ENCODE measurements at regions not wholly inside any gene's neighbourhood (a gene's known extent, or its start where the extent isn't known, plus 50 kb on each side); places are given as distances from the start of the nearest gene placed in this dataset.
"Not testable (repeated sequence)": the region's sequence is repeated elsewhere in the genome, so short reads cannot be mapped to it uniquely, and the experiment has no call there.

DNA sequence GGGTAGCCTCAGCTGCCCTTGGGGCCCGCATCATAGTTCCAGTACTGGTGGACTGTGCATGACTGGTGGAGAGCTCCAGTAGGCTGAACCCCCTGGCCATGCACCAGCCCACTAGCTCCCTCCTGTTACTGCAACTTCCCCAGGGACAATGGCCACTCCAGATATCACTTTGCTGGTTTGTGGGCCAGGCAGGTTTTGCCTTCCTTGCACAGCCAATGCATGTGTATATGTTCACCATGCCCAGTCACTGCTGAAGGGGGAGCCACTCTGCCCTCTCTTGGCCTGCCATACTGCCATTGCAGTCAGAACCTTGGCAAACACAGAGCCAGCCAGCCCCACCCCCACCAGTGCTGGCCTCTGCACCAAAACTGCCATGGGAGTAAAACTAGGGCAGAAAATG, 2095.3 kb upstream of the RAG2 start:
- H4K20me1 ChIP-seq (ENCODE audit: insufficient read depth) = no peaks in the 10 kb centered on the region
- H3K9me3 ChIP-seq (ENCODE audit: low read depth) = no peaks in the 10 kb centered on the region
- no peaks in the 10 kb centered on the region for H3K79me2 ChIP-seq (ENCODE audit: insufficient read depth)
- in situ Hi-C loops (cut with MboI) = no loop called here
- H3K4me3 ChIP-seq = no peak overlapping the region
- DNase-seq = no peak
- no peak overlapping the region for H2AFZ ChIP-seq
- no peak overlapping the region for H3K9ac ChIP-seq
- no peak overlapping the region for H3K27ac ChIP-seq
- H3F3A ChIP-seq (ENCODE audit: insufficient read depth) = no peaks in the 10 kb centered on the region
- 30 to 33% methylated on average over 1 of the region's 1 CpG for WGBS, 2 experiments (ENCODE audit: low coverage in 1 of 2, low lambda C conversion rate in 2 of 2, missing lambda C conversion rate in 2 of 2)
- no peak overlapping the region for H3K4me2 ChIP-seq (ENCODE audit: unreplicated experiment)
- no peaks in the 10 kb centered on the region for H3K36me3 ChIP-seq (ENCODE audit: low read depth)
- no peaks in the 10 kb centered on the region for H3K4me1 ChIP-seq (ENCODE audit: insufficient read depth)
- TF ChIP-seq EZH2 (IDR thresholded peaks at IDR 0.05; ENCODE audit: insufficient read depth, poor library complexity, severe bottlenecking) (no peak), EZH2phosphoT487 (IDR thresholded peaks at IDR 0.05; ENCODE audit: insufficient read depth, low read depth) (no peak)
- no peaks in the 10 kb centered on the region for H3K9me2 ChIP-seq (ENCODE audit: insufficient read depth)
- H3K27me3 ChIP-seq (replicated peaks; ENCODE audit: insufficient read depth) = no peaks in the 10 kb centered on the region

DNA sequence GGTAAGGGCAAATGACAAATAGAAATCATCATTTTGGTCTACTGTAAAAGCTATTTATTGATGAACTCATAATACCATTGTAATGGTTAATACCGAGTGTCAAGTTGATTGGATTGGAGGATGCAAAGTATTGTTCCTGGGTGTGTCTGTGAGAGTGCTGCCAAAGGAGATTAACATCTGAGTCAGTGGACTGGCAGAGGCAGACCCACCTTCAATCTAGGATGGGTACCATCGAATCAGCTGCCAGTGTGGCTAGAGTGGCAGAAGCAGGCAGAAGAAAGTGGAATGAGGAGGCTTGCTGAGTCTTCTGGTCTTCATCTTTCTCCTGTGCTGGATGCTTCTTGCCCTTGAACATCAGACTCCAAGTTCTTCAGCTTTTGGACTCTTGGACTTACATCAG, 2092.2 kb upstream of the RAG2 start:
- H3K79me2 ChIP-seq (ENCODE audit: insufficient read depth); H3K9me2 ChIP-seq (ENCODE audit: insufficient read depth); DNase-seq; H3K9ac ChIP-seq; H3F3A ChIP-seq (ENCODE audit: insufficient read depth); H2AFZ ChIP-seq; H3K4me3 ChIP-seq; H3K9me3 ChIP-seq (ENCODE audit: low read depth); H3K27ac ChIP-seq; H3K36me3 ChIP-seq (ENCODE audit: low read depth); H3K27me3 ChIP-seq (replicated peaks; ENCODE audit: insufficient read depth); H3K4me2 ChIP-seq (ENCODE audit: unreplicated experiment); in situ Hi-C loops (cut with MboI); H4K20me1 ChIP-seq (ENCODE audit: insufficient read depth); H3K4me1 ChIP-seq (ENCODE audit: insufficient read depth): not testable (repeated sequence)
- 4 to 11% methylated on average over 2 of the region's 2 CpGs for WGBS, 2 experiments (ENCODE audit: low coverage in 1 of 2, low lambda C conversion rate in 2 of 2, missing lambda C conversion rate in 2 of 2)

DNA sequence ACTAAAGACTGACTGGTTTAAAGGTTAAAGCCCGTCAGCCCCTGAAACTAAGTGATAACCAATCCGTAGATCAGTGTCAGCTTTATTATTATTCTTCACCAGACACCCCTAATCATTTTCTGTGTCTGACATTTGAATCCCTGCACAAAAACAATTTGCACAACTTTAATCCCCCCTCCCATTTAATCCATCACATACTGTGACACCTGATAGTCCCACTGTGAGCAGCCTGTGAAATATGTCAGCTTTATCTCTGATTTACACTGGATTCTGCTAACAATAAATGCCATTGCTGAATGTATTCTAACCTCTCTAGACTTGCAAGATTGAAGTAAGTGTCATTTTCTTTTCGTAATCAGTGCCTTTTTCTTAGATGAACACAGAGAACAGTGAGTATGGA, 2089.0 kb upstream of the RAG2 start:
- in situ Hi-C loops (cut with MboI) = no loop called here
- no peak overlapping the region for H3K27ac ChIP-seq
- no peaks in the 10 kb centered on the region for H3F3A ChIP-seq (ENCODE audit: insufficient read depth)
- no peak overlapping the region for H3K4me2 ChIP-seq (ENCODE audit: unreplicated experiment)
- H3K36me3 ChIP-seq (ENCODE audit: low read depth) = no peaks in the 10 kb centered on the region
- H3K4me3 ChIP-seq = no peak overlapping the region
- H3K79me2 ChIP-seq (ENCODE audit: insufficient read depth) = no peaks in the 10 kb centered on the region
- no peaks in the 10 kb centered on the region for H3K9me3 ChIP-seq (ENCODE audit: low read depth)
- H3K27me3 ChIP-seq (replicated peaks; ENCODE audit: insufficient read depth) = no peaks in the 10 kb centered on the region
- H2AFZ ChIP-seq = no peak overlapping the region
- no peaks in the 10 kb centered on the region for H3K9me2 ChIP-seq (ENCODE audit: insufficient read depth)
- 5 to 6% methylated on average over 3 of the region's 3 CpGs for WGBS, 2 experiments (ENCODE audit: low coverage in 1 of 2, low lambda C conversion rate in 2 of 2, missing lambda C conversion rate in 2 of 2)
- no peaks in the 10 kb centered on the region for H3K4me1 ChIP-seq (ENCODE audit: insufficient read depth)
- TF ChIP-seq EZH2phosphoT487 (IDR thresholded peaks at IDR 0.05; ENCODE audit: insufficient read depth, low read depth) (no peak), EZH2 (IDR thresholded peaks at IDR 0.05; ENCODE audit: insufficient read depth, poor library complexity, severe bottlenecking) (no peak)
- no peaks in the 10 kb centered on the region for H4K20me1 ChIP-seq (ENCODE audit: insufficient read depth)
- H3K9ac ChIP-seq = no peak overlapping the region
- no peak for DNase-seq

DNA sequence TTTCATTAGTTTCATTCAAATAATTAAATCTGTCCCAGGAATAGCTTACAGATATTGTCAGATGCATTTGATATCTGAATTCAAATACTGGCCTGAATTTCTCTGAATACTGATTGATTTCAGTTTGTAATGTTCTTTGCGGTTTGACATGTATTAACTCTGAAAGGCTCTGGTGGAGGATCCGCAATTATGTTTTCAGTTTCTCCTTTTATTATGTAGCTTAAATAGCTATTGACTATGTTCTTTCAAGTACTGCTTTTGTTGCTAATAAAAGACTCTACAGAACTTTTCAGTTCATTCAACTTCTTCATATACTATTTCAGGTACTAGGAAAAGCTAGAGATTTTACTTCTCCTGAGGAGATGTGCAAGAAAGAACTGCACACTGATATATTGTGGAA, 2085.4 kb upstream of the RAG2 start:
- no peaks in the 10 kb centered on the region for H3K9me3 ChIP-seq (ENCODE audit: low read depth)
- H3K36me3 ChIP-seq (ENCODE audit: low read depth) = no peaks in the 10 kb centered on the region
- 49 to 79% methylated on average over 2 of the region's 2 CpGs for WGBS, 2 experiments (ENCODE audit: low coverage in 1 of 2, low lambda C conversion rate in 2 of 2, missing lambda C conversion rate in 2 of 2)
- no peaks in the 10 kb centered on the region for H3K27me3 ChIP-seq (replicated peaks; ENCODE audit: insufficient read depth)
- no peak for TF ChIP-seq EZH2phosphoT487 (IDR thresholded peaks at IDR 0.05; ENCODE audit: insufficient read depth, low read depth)
- no peak for TF ChIP-seq EZH2 (IDR thresholded peaks at IDR 0.05; ENCODE audit: insufficient read depth, poor library complexity, severe bottlenecking)
- no peaks in the 10 kb centered on the region for H3K79me2 ChIP-seq (ENCODE audit: insufficient read depth)
- no peaks in the 10 kb centered on the region for H3K4me1 ChIP-seq (ENCODE audit: insufficient read depth)
- H3K27ac ChIP-seq = no peak overlapping the region
- H4K20me1 ChIP-seq (ENCODE audit: insufficient read depth) = no peaks in the 10 kb centered on the region
- no peaks in the 10 kb centered on the region for H3K9me2 ChIP-seq (ENCODE audit: insufficient read depth)
- no peak overlapping the region for H3K9ac ChIP-seq
- no peak overlapping the region for H3K4me2 ChIP-seq (ENCODE audit: unreplicated experiment)
- in situ Hi-C loops (cut with MboI) = no loop called here
- no peak overlapping the region for H3K4me3 ChIP-seq
- DNase-seq = no peak
- no peaks in the 10 kb centered on the region for H3F3A ChIP-seq (ENCODE audit: insufficient read depth)
- no peak overlapping the region for H2AFZ ChIP-seq

DNA sequence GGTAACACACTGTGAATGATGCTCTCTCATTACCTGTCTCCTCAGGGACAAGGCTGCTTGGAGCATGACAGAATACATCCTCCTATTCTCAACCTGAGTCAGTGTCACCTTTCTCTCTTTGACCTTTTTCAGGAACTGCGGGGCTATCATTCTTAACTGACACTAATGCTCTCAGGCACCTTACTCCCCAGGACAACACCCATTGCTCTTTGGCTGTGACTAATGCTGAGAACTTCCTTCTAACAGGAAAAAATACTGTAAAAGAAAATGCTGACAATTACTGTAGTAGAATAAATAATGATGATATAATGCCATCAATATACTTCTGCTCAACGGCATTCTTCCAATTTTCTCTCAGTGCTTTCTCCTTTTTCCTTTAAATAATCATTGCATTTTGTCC, 2082.7 kb upstream of the RAG2 start:
- no peaks in the 10 kb centered on the region for H3K36me3 ChIP-seq (ENCODE audit: low read depth)
- in situ Hi-C loops (cut with MboI) = no loop called here
- no peaks in the 10 kb centered on the region for H3K9me3 ChIP-seq (ENCODE audit: low read depth)
- no peak overlapping the region for H3K4me3 ChIP-seq
- H3K4me2 ChIP-seq (ENCODE audit: unreplicated experiment) = no peak overlapping the region
- H2AFZ ChIP-seq = no peak overlapping the region
- H3K27ac ChIP-seq = no peak overlapping the region
- H3K27me3 ChIP-seq (replicated peaks; ENCODE audit: insufficient read depth) = no peaks in the 10 kb centered on the region
- H4K20me1 ChIP-seq (ENCODE audit: insufficient read depth) = no peaks in the 10 kb centered on the region
- no peak for DNase-seq
- H3K9ac ChIP-seq = no peak overlapping the region
- no peak for TF ChIP-seq EZH2 (IDR thresholded peaks at IDR 0.05; ENCODE audit: insufficient read depth, poor library complexity, severe bottlenecking)
- no peak for TF ChIP-seq EZH2phosphoT487 (IDR thresholded peaks at IDR 0.05; ENCODE audit: insufficient read depth, low read depth)
- no peaks in the 10 kb centered on the region for H3K79me2 ChIP-seq (ENCODE audit: insufficient read depth)
- 2 to 8% methylated on average over 2 of the region's 2 CpGs for WGBS, 2 experiments (ENCODE audit: low coverage in 1 of 2, low lambda C conversion rate in 2 of 2, missing lambda C conversion rate in 2 of 2)
- no peaks in the 10 kb centered on the region for H3K4me1 ChIP-seq (ENCODE audit: insufficient read depth)
- H3F3A ChIP-seq (ENCODE audit: insufficient read depth) = no peaks in the 10 kb centered on the region
- no peaks in the 10 kb centered on the region for H3K9me2 ChIP-seq (ENCODE audit: insufficient read depth)

Data from GM23248 (cell line).